K562 (cell line): ENCODE measurements at regions not wholly inside any gene's neighbourhood (a gene's known extent, or its start where the extent isn't known, plus 50 kb on each side); places are given as distances from the start of the nearest gene placed in this dataset.

Experiments
- ATAC-seq: fragments of 200-7000 bp; cut with Tn5 transposase; 3 replicates; pipeline ENCODE4 v1.9.1; 2020; ENCODE audit warnings: moderate library complexity
- BruUV-seq: library from RNA; stranded (reverse); fragments of 400-500 nt; replicated peaks from 2 replicates; lab custom pipeline; 2021; lab: Mats Ljungman, UMichigan
- CTCF ChIA-PET: fragments of 300-600 bp; formaldehyde crosslinking; extraction: SDS; loops from one replicate; lab custom pipeline; 2021; ENCODE audit warnings: low intra/inter-chr PET ratio; lab: Yijun Ruan, JAX
- POLR2A ChIA-PET: fragments of 300-600, 350-650 bp; sonication (Branson Sonifier 250); formaldehyde crosslinking; extraction: SDS; loops from one replicate; lab custom pipeline; 2021; ENCODE audit warnings: antibody characterized with exemption, inconsistent platforms; lab: Yijun Ruan, JAX
- DNase-seq, 4 experiments: peaks; one replicate each; pipeline versions ENCODE4 v3.0.0 to v3.0.0-alpha.2; 2011 to 2018; ENCODE audit warnings: low spot score in 3 of 4, mixed read lengths in 3 of 4; ENCODE audit errors: extremely low read depth in 1 of 4
- FAIRE-seq: peaks from 2 replicates; lab custom pipeline; 2011; peaks lifted over from hg19 to GRCh38; lab: Jason Lieb, UNC
- H2AFZ ChIP-seq: 2 replicates; pipeline ENCODE4 v1.6.0; 2011; ENCODE audit warnings: low read depth, low read length, control low read depth, inconsistent platforms
- H3K27ac ChIP-seq: fragments of 200-600 bp; 3 replicates; pipeline ENCODE4 v1.8.0; 2011; ENCODE audit warnings: low read depth, mild to moderate bottlenecking, control low read depth, inconsistent platforms, low read length, moderate library complexity, mixed read lengths; ENCODE audit errors: extremely low read depth
- H3K27me3 ChIP-seq, 2 experiments: fragments of 300-600 bp in 1 of 2; 2 replicates in 1 of 2; 3 replicates in 1 of 2; pipeline versions ENCODE4 v1.6.0 to v1.8.0; 2011; ENCODE audit warnings: inconsistent platforms in 2 of 2, low read length in 2 of 2, mild to moderate bottlenecking in 1 of 2, mixed read lengths in 1 of 2, moderate library complexity in 1 of 2; ENCODE audit not compliant: control insufficient read depth in 2 of 2, insufficient read depth in 2 of 2
- H3K36me3 ChIP-seq: fragments of 300-600 bp; 3 replicates; pipeline ENCODE4 v1.8.0; 2011; ENCODE audit warnings: mild to moderate bottlenecking, low read length, inconsistent platforms; ENCODE audit not compliant: control insufficient read depth, insufficient read depth
- H3K4me1 ChIP-seq, 2 experiments: fragments of 200-600 bp in 1 of 2; replicated peaks in 1 of 2; 2 replicates in 1 of 2; 3 replicates in 1 of 2; pipeline versions ENCODE4 v1.5.1 to v1.8.0; 2011; ENCODE audit warnings: inconsistent platforms in 2 of 2, low read length in 2 of 2, mild to moderate bottlenecking in 1 of 2, mixed read lengths in 1 of 2, moderate library complexity in 1 of 2; ENCODE audit not compliant: control insufficient read depth in 2 of 2, insufficient read depth in 2 of 2
- H3K4me2 ChIP-seq: 2 replicates; pipeline ENCODE4 v1.6.1; 2011; ENCODE audit warnings: low read length, control low read depth, inconsistent platforms, mixed read lengths; ENCODE audit not compliant: insufficient read depth
- H3K4me3 ChIP-seq: fragments of 200-600 bp; sonication (generic), shearing (Covaris generic); 2 replicates; pipeline ENCODE4 v1.5.1; 2016; ENCODE audit warnings: control low read depth, inconsistent platforms
- H3K79me2 ChIP-seq: fragments of 200-600 bp; 3 replicates; pipeline ENCODE4 v1.8.0; 2011; ENCODE audit warnings: low read length, inconsistent platforms; ENCODE audit not compliant: control insufficient read depth, insufficient read depth
- H3K9ac ChIP-seq, 2 experiments: 2 replicates each; pipeline versions ENCODE4 v1.6.0 to v1.6.1; 2011; ENCODE audit warnings: low read depth in 2 of 2, low read length in 2 of 2, control low read depth in 1 of 2, inconsistent platforms in 1 of 2, mild to moderate bottlenecking in 1 of 2, mixed read lengths in 1 of 2; ENCODE audit not compliant: insufficient read depth in 1 of 2
- H3K9me1 ChIP-seq: one replicate; pipeline ENCODE4 v1.6.0; 2011; ENCODE audit warnings: inconsistent platforms, mild to moderate bottlenecking, low read length, moderate library complexity; ENCODE audit not compliant: control insufficient read depth, insufficient read depth
- H3K9me3 ChIP-seq: replicated peaks from 2 replicates; pipeline ENCODE4 v1.5.1; 2011; ENCODE audit warnings: low read depth, low read length, inconsistent platforms; ENCODE audit not compliant: control insufficient read depth, insufficient read depth
- H4K20me1 ChIP-seq: replicated peaks from 2 replicates; pipeline ENCODE4 v1.6.1; 2011; ENCODE audit warnings: low read length, inconsistent platforms, mixed read lengths; ENCODE audit not compliant: control insufficient read depth, insufficient read depth
- EGR1 ChIP-seq: fragments of 450-650 bp; conservative IDR thresholded peaks from 2 replicates; pipeline ENCODE4 v1.6.1; 2017; ENCODE audit warnings: mild to moderate bottlenecking
- GABPA ChIP-seq: fragments of 200-800 bp; sonication (Bioruptor generic); conservative IDR thresholded peaks from 2 replicates; pipeline ENCODE4 v1.6.1; 2016; ENCODE audit warnings: low read depth, missing genetic modification characterization, missing compliant biosample characterization
- HSF4 ChIP-seq: fragments of 250-450 bp; sonication (Bioruptor Pico); IDR thresholded peaks from 2 replicates; pipeline ENCODE4 v2.1.2; 2022; ENCODE audit warnings: mild to moderate bottlenecking, moderate library complexity, borderline replicate concordance
- MCM7 ChIP-seq, 2 experiments: fragments of 450-650 bp; IDR thresholded peaks; 2 replicates each; pipeline ENCODE4 v1.6.1; 2016 to 2018
- MYC ChIP-seq, 2 experiments: fragments of 250-450 bp in 1 of 2; sonication (Bioruptor Pico) in 1 of 2; IDR thresholded peaks; 2 replicates each; pipeline versions ENCODE4 v1.5.1 to v1.6.1; 2012 to 2021; ENCODE audit warnings: low read depth in 2 of 2, borderline replicate concordance in 1 of 2, improper control_type of control experiment in 1 of 2, low read length in 1 of 2, mild to moderate bottlenecking in 1 of 2, moderate library complexity in 1 of 2
- RBBP5 ChIP-seq: fragments of 200-600 bp; sonication (generic); IDR thresholded peaks from 2 replicates; pipeline ENCODE4 v1.6.1; 2012; ENCODE audit warnings: borderline replicate concordance, mild to moderate bottlenecking, low read length, control low read depth, inconsistent platforms; ENCODE audit not compliant: insufficient read depth, poor library complexity, severe bottlenecking
- RBM22 ChIP-seq: fragments of 200-400 bp; formaldehyde crosslinking; IDR thresholded peaks from 2 replicates; pipeline ENCODE4 v1.6.1; 2018; ENCODE audit warnings: low read length, low read depth; ENCODE audit not compliant: poor library complexity, severe bottlenecking
- SNIP1 ChIP-seq: fragments of 450-650 bp; IDR thresholded peaks from 2 replicates; pipeline ENCODE4 v1.7.1; 2017; ENCODE audit warnings: low read depth, mild to moderate bottlenecking
- TEAD2 ChIP-seq: fragments of 450-650 bp; IDR thresholded peaks from 2 replicates; pipeline ENCODE4 v1.6.1; 2016; ENCODE audit warnings: missing genetic modification characterization, control low read depth, missing compliant biosample characterization
- TFE3 ChIP-seq: fragments of 450-650 bp; formaldehyde crosslinking; IDR thresholded peaks from 2 replicates; pipeline ENCODE4 v1.4.0; 2020; ENCODE audit warnings: mild to moderate bottlenecking, mixed read lengths
- USF2 ChIP-seq: sonication (generic); formaldehyde crosslinking; IDR thresholded peaks from 2 replicates; pipeline ENCODE4 v1.5.0; 2020; ENCODE audit warnings: missing genetic modification reagents
- ZFP36 ChIP-seq: fragments of 150-350 bp; IDR thresholded peaks from 2 replicates; pipeline ENCODE4 v1.6.1; 2018; ENCODE audit warnings: low read length, low read depth; ENCODE audit not compliant: partially characterized antibody
- ZNF699 ChIP-seq: fragments of 250-450 bp; sonication (Bioruptor Pico); IDR thresholded peaks from 2 replicates; pipeline ENCODE4 v1.8.0; 2021; ENCODE audit warnings: mild to moderate bottlenecking, moderate library complexity; ENCODE audit not compliant: insufficient replicate concordance
- WGBS: fragments of 100-300 bp; shearing (Covaris generic); methylation state at CpG from one replicate; pipeline ENCODE4 v1.1.6; 2016; ENCODE audit warnings: low coverage, mixed read lengths; ENCODE audit not compliant: insufficient coverage; ENCODE audit errors: missing lambda C conversion rate; 5-methylcytosine and 5-hydroxymethylcytosine counted together
- in situ Hi-C: fragments of 300-500 bp; cut with MboI; formaldehyde crosslinking; loops from 4 replicates; pipeline ENCODE4 v1.15.0; 2018; ENCODE audit warnings: inconsistent platforms, mixed read lengths
- intact Hi-C: fragments of 100-400 bp; cut with micrococcal nuclease; formaldehyde crosslinking; loops from 2 replicates; pipeline ENCODE4 v1.14.2; 2022

GRCh38 chr16:5770118-5770517 lies 672.5 kb upstream of the EEF2KMT start (continued):
- TF ChIP-seq ZNF699 (no peak), ZFP36 (no peak), RBBP5 (no peak), MYC (IDR thresholded peaks at IDR 0.05; ENCODE audit: low read depth, low read length) (no peak), MYC (CRISPR knock-in tag; IDR thresholded peaks at IDR 0.05; ENCODE audit: borderline replicate concordance, low read depth) (no peak), MCM7 (IDR thresholded peaks at IDR 0.05) (no peak), HSF4 (CRISPR knock-in tag) (no peak), SNIP1 (no peak)
- TF ChIP-seq, all 486 proteins: peak for 0

GRCh38 chr16:5769513-5769912 lies 671.9 kb upstream of the EEF2KMT start:
- 3% methylated on average over 4 of the region's 5 CpGs for WGBS
- Histone ChIP-seq H3K27me3 (no peaks in the 10 kb centered on the region; a peak in 1 of 5 replicates), H3K4me1 (no peaks in the 10 kb centered on the region)
- FAIRE-seq = no peak
- BruUV-seq = no TSS peak
- TF ChIP-seq TEAD2 (tag) (no peak), TFE3 (CRISPR knock-in tag) (peak; percentile 77), USF2 (CRISPR knock-in tag) (0 out of 2 replicates have a peak, but pooled peaks have one; percentile 3), GABPA (tag) (no peak), RBM22 (no peak), EGR1 (no peak)
- TF ChIP-seq, all 486 proteins: peak for 2
- Histone ChIP-seq H3K27ac (no peak overlapping the region), H3K4me2 (no peak overlapping the region), H3K9me1 (no peaks in the 10 kb centered on the region), H4K20me1 (no peaks in the 10 kb centered on the region), H3K9ac (no peak overlapping the region), H3K79me2 (no peaks in the 10 kb centered on the region), H3K4me3 (no peak overlapping the region), H2AFZ (no peak overlapping the region), H3K36me3 (no peaks in the 10 kb centered on the region), H3K9me3 (no peaks in the 10 kb centered on the region)
- ChIA-PET CTCF (no interaction called here), POLR2A (no interaction called here)
- in situ Hi-C loops = no loop called here
- ATAC-seq (no peak), DNase-seq (no peak)
- intact Hi-C loops = no loop called here
